ENCODE measurements at regions not wholly inside any gene's neighbourhood (a gene's known extent, or its start where the extent isn't known, plus 50 kb on each side); places are given as distances from the start of the nearest gene placed in this dataset.

DNA sequence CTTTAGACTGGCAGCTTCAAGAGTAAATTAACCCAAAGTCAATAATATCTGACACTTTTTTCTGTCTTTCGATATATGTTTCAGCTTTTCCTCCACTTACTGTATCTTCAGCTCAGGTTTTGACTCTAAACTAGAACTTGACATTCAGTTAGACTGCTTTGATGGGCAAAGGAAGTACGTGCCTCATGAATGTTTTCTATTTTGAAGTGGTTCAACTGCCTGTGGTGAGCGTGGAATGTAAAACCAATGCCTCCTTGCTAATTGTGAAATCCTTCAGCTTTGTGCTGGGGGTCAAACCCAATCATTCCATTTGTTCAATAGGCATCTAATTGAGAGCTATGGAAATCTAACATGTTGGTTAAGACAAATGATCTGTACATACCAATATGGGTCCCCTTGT is 857.0 kb upstream of the HTR2C start:
- Histone ChIP-seq H3K4me1 (ENCODE audit: insufficient read depth, low read length) (no peaks in the 10 kb centered on the region), H4K20me1 (ENCODE audit: insufficient read depth, low read length) (no peaks in the 10 kb centered on the region), H3K9ac (ENCODE audit: insufficient read depth, low read depth, low read length) (no peak overlapping the region), H3K4me2 (ENCODE audit: low read depth, low read length) (no peak overlapping the region), H3K4me3 (replicated peaks in 1 of 3; ENCODE audit: insufficient read depth in 1 of 3, low read depth in 2 of 3, low read length in 3 of 3) (no peak overlapping the region), H2AFZ (ENCODE audit: low read length) (no peak overlapping the region), H3K27me3 (ENCODE audit: control insufficient read depth in 1 of 2, insufficient read depth in 2 of 2, low read length in 2 of 2) (no peaks in the 10 kb centered on the region), H3K36me3 (replicated peaks in 1 of 2; ENCODE audit: control insufficient read depth in 1 of 2, insufficient read depth in 2 of 2, low read length in 2 of 2) (no peaks in the 10 kb centered on the region), H3K79me2 (ENCODE audit: insufficient read depth, low read length) (no peaks in the 10 kb centered on the region), H3K27ac (ENCODE audit: extremely low read length, insufficient read depth, low read length) (no peak overlapping the region), H3K9me3 (ENCODE audit: low read length) (no peaks in the 10 kb centered on the region)
- ChIA-PET POLR2A (no interaction called here), CTCF (ENCODE audit: low intra/inter-chr PET ratio, low total read pairs) (no interaction called here)
- WGBS (ENCODE audit: low lambda C conversion rate), result 2% methylated on average over 3 of the region's 3 CpGs
- DNase-seq (ENCODE audit: low spot score), result no peak
- no peak for ATAC-seq
- in situ Hi-C loops (cut with HindIII; ENCODE audit: extremely low pct_ligation_motif_present, low pct_unique_long_range_greater_than_20kb) (no loop called here), intact Hi-C loops (cut with micrococcal nuclease; ENCODE audit: unreplicated experiment) (no loop called here)
- FAIRE-seq, result no peak
- TF ChIP-seq CTCF (CRISPR knock-in tag; IDR thresholded peaks at IDR 0.05), result no peak
- TF ChIP-seq ZNF616 (CRISPR knock-in tag; IDR thresholded peaks at IDR 0.05; ENCODE audit: low read depth), result no peak
- TF ChIP-seq, protein P1, sequence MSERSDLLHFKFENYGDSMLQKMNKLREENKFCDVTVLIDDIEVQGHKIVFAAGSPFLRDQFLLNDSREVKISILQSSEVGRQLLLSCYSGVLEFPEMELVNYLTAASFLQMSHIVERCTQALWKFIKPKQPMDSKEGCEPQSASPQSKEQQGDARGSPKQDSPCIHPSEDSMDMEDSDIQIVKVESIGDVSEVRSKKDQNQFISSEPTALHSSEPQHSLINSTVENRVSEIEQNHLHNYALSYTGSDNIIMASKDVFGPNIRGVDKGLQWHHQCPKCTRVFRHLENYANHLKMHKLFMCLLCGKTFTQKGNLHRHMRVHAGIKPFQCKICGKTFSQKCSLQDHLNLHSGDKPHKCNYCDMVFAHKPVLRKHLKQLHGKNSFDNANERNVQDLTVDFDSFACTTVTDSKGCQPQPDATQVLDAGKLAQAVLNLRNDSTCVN (CRISPR knock-in tag; IDR thresholded peaks at IDR 0.05; ENCODE audit: borderline replicate concordance), result no peak
- no peak for TF ChIP-seq ZNF12 (CRISPR knock-in tag; IDR thresholded peaks at IDR 0.05)
- TF ChIP-seq, protein P2, sequence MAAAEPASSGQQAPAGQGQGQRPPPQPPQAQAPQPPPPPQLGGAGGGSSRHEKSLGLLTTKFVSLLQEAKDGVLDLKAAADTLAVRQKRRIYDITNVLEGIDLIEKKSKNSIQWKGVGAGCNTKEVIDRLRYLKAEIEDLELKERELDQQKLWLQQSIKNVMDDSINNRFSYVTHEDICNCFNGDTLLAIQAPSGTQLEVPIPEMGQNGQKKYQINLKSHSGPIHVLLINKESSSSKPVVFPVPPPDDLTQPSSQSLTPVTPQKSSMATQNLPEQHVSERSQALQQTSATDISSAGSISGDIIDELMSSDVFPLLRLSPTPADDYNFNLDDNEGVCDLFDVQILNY (CRISPR knock-in tag; conservative IDR thresholded peaks at IDR 0.05), result no peak
- no peak for TF ChIP-seq FOXP4 (CRISPR knock-in tag; IDR thresholded peaks at IDR 0.05)
- TF ChIP-seq ZNF468 (CRISPR knock-in tag; IDR thresholded peaks at IDR 0.05), result no peak
- no peak for TF ChIP-seq TEAD3 (CRISPR knock-in tag; optimal IDR thresholded peaks at IDR 0.05; ENCODE audit: borderline replicate concordance)
- TF ChIP-seq, protein P3, sequence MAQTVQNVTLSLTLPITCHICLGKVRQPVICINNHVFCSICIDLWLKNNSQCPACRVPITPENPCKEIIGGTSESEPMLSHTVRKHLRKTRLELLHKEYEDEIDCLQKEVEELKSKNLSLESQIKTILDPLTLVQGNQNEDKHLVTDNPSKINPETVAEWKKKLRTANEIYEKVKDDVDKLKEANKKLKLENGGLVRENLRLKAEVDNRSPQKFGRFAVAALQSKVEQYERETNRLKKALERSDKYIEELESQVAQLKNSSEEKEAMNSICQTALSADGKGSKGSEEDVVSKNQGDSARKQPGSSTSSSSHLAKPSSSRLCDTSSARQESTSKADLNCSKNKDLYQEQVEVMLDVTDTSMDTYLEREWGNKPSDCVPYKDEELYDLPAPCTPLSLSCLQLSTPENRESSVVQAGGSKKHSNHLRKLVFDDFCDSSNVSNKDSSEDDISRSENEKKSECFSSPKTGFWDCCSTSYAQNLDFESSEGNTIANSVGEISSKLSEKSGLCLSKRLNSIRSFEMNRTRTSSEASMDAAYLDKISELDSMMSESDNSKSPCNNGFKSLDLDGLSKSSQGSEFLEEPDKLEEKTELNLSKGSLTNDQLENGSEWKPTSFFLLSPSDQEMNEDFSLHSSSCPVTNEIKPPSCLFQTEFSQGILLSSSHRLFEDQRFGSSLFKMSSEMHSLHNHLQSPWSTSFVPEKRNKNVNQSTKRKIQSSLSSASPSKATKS (CRISPR knock-in tag; IDR thresholded peaks at IDR 0.05), result no peak
- TF ChIP-seq SALL1 (CRISPR knock-in tag; IDR thresholded peaks at IDR 0.05), result no peak
- TF ChIP-seq ZNF75D (CRISPR knock-in tag; IDR thresholded peaks at IDR 0.05; ENCODE audit: borderline replicate concordance), result no peak
- no peak for TF ChIP-seq ZNF775 (CRISPR knock-in tag; IDR thresholded peaks at IDR 0.05; ENCODE audit: borderline replicate concordance)
- no peak for TF ChIP-seq SATB2 (CRISPR knock-in tag; IDR thresholded peaks at IDR 0.05)
- TF ChIP-seq SCMH1 (CRISPR knock-in tag; IDR thresholded peaks at IDR 0.05; ENCODE audit: borderline replicate concordance), result no peak
- TF ChIP-seq CENPX (CRISPR knock-in tag; IDR thresholded peaks at IDR 0.05), result no peak
- no peak for TF ChIP-seq ZNF230 (CRISPR knock-in tag; IDR thresholded peaks at IDR 0.05)
- no peak for TF ChIP-seq MXI1 (IDR thresholded peaks at IDR 0.05; ENCODE audit: borderline replicate concordance, low read depth, low read length)
- no peak for TF ChIP-seq U2AF1 (optimal IDR thresholded peaks at IDR 0.05; ENCODE audit: low read depth, low read length)
- no TSS peak for BruUV-seq (replicated peaks)
